K562 (cell line): ENCODE measurements at regions not wholly inside any gene's neighbourhood (a gene's known extent, or its start where the extent isn't known, plus 50 kb on each side); places are given as distances from the start of the nearest gene placed in this dataset.

ENCODE experiments used
- ATAC-seq: fragments of 200-7000 bp; cut with Tn5 transposase; 3 replicates; pipeline ENCODE4 v1.9.1; 2020; ENCODE audit warnings: moderate library complexity
- BruUV-seq: library from RNA; stranded (reverse); fragments of 400-500 nt; replicated peaks from 2 replicates; lab custom pipeline; 2021; lab: Mats Ljungman, UMichigan
- CTCF ChIA-PET: fragments of 300-600 bp; formaldehyde crosslinking; extraction: SDS; loops from one replicate; lab custom pipeline; 2021; ENCODE audit warnings: low intra/inter-chr PET ratio; lab: Yijun Ruan, JAX
- POLR2A ChIA-PET: fragments of 300-600, 350-650 bp; sonication (Branson Sonifier 250); formaldehyde crosslinking; extraction: SDS; loops from one replicate; lab custom pipeline; 2021; ENCODE audit warnings: antibody characterized with exemption, inconsistent platforms; lab: Yijun Ruan, JAX
- DNase-seq, 4 experiments: peaks; one replicate each; pipeline versions ENCODE4 v3.0.0 to v3.0.0-alpha.2; 2011 to 2018; ENCODE audit warnings: low spot score in 3 of 4, mixed read lengths in 3 of 4; ENCODE audit errors: extremely low read depth in 1 of 4
- FAIRE-seq: peaks from 2 replicates; lab custom pipeline; 2011; peaks lifted over from hg19 to GRCh38; lab: Jason Lieb, UNC
- H2AFZ ChIP-seq: 2 replicates; pipeline ENCODE4 v1.6.0; 2011; ENCODE audit warnings: low read depth, low read length, control low read depth, inconsistent platforms
- H3K27ac ChIP-seq: fragments of 200-600 bp; 3 replicates; pipeline ENCODE4 v1.8.0; 2011; ENCODE audit warnings: low read depth, mild to moderate bottlenecking, control low read depth, inconsistent platforms, low read length, moderate library complexity, mixed read lengths; ENCODE audit errors: extremely low read depth
- H3K27me3 ChIP-seq, 2 experiments: fragments of 300-600 bp in 1 of 2; 2 replicates in 1 of 2; 3 replicates in 1 of 2; pipeline versions ENCODE4 v1.6.0 to v1.8.0; 2011; ENCODE audit warnings: inconsistent platforms in 2 of 2, low read length in 2 of 2, mild to moderate bottlenecking in 1 of 2, mixed read lengths in 1 of 2, moderate library complexity in 1 of 2; ENCODE audit not compliant: control insufficient read depth in 2 of 2, insufficient read depth in 2 of 2
- H3K36me3 ChIP-seq: fragments of 300-600 bp; 3 replicates; pipeline ENCODE4 v1.8.0; 2011; ENCODE audit warnings: mild to moderate bottlenecking, low read length, inconsistent platforms; ENCODE audit not compliant: control insufficient read depth, insufficient read depth
- H3K4me1 ChIP-seq, 2 experiments: fragments of 200-600 bp in 1 of 2; replicated peaks in 1 of 2; 2 replicates in 1 of 2; 3 replicates in 1 of 2; pipeline versions ENCODE4 v1.5.1 to v1.8.0; 2011; ENCODE audit warnings: inconsistent platforms in 2 of 2, low read length in 2 of 2, mild to moderate bottlenecking in 1 of 2, mixed read lengths in 1 of 2, moderate library complexity in 1 of 2; ENCODE audit not compliant: control insufficient read depth in 2 of 2, insufficient read depth in 2 of 2
- H3K4me2 ChIP-seq: 2 replicates; pipeline ENCODE4 v1.6.1; 2011; ENCODE audit warnings: low read length, control low read depth, inconsistent platforms, mixed read lengths; ENCODE audit not compliant: insufficient read depth
- H3K4me3 ChIP-seq: fragments of 200-600 bp; sonication (generic), shearing (Covaris generic); 2 replicates; pipeline ENCODE4 v1.5.1; 2016; ENCODE audit warnings: control low read depth, inconsistent platforms
- H3K79me2 ChIP-seq: fragments of 200-600 bp; 3 replicates; pipeline ENCODE4 v1.8.0; 2011; ENCODE audit warnings: low read length, inconsistent platforms; ENCODE audit not compliant: control insufficient read depth, insufficient read depth
- H3K9ac ChIP-seq, 2 experiments: 2 replicates each; pipeline versions ENCODE4 v1.6.0 to v1.6.1; 2011; ENCODE audit warnings: low read depth in 2 of 2, low read length in 2 of 2, control low read depth in 1 of 2, inconsistent platforms in 1 of 2, mild to moderate bottlenecking in 1 of 2, mixed read lengths in 1 of 2; ENCODE audit not compliant: insufficient read depth in 1 of 2
- H3K9me1 ChIP-seq: one replicate; pipeline ENCODE4 v1.6.0; 2011; ENCODE audit warnings: inconsistent platforms, mild to moderate bottlenecking, low read length, moderate library complexity; ENCODE audit not compliant: control insufficient read depth, insufficient read depth
- H3K9me3 ChIP-seq: replicated peaks from 2 replicates; pipeline ENCODE4 v1.5.1; 2011; ENCODE audit warnings: low read depth, low read length, inconsistent platforms; ENCODE audit not compliant: control insufficient read depth, insufficient read depth
- H4K20me1 ChIP-seq: replicated peaks from 2 replicates; pipeline ENCODE4 v1.6.1; 2011; ENCODE audit warnings: low read length, inconsistent platforms, mixed read lengths; ENCODE audit not compliant: control insufficient read depth, insufficient read depth
- ASH1L ChIP-seq: fragments of 450-650 bp; IDR thresholded peaks from 2 replicates; pipeline ENCODE4 v1.6.1; 2018; ENCODE audit warnings: borderline replicate concordance, mild to moderate bottlenecking, low read depth; ENCODE audit not compliant: partially characterized antibody
- C11orf30 ChIP-seq: fragments of 450-650 bp; IDR thresholded peaks from 2 replicates; pipeline ENCODE4 v1.6.1; 2016; ENCODE audit warnings: low read depth, mild to moderate bottlenecking
- CBX5 ChIP-seq: IDR thresholded peaks from 2 replicates; pipeline ENCODE4 v1.6.1; 2014; ENCODE audit warnings: low read depth, borderline replicate concordance
- ESRRB ChIP-seq: fragments of 250-450 bp; sonication (Bioruptor Pico); IDR thresholded peaks from 2 replicates; pipeline ENCODE4 v1.5.0; 2020; ENCODE audit warnings: mild to moderate bottlenecking, moderate library complexity, borderline replicate concordance
- HDAC8 ChIP-seq: fragments of 450-650 bp; IDR thresholded peaks from 2 replicates; pipeline ENCODE4 v1.6.1; 2016; ENCODE audit warnings: mild to moderate bottlenecking, missing genetic modification characterization, moderate library complexity, missing compliant biosample characterization
- HNRNPH1 ChIP-seq: fragments of 200-400 bp; formaldehyde crosslinking; optimal IDR thresholded peaks from 2 replicates; pipeline ENCODE3; 2017; ENCODE audit warnings: low read depth, mild to moderate bottlenecking, low read length, moderate library complexity
- MAFF ChIP-seq: IDR thresholded peaks from 2 replicates; pipeline ENCODE4 v1.6.1; 2012; ENCODE audit warnings: low read length, improper control_type of control experiment
- MAFK ChIP-seq: IDR thresholded peaks from 2 replicates; pipeline ENCODE4 v1.6.1; 2011; ENCODE audit warnings: low read length, improper control_type of control experiment
- MYC ChIP-seq, 2 experiments: fragments of 250-450 bp in 1 of 2; sonication (Bioruptor Pico) in 1 of 2; IDR thresholded peaks; 2 replicates each; pipeline versions ENCODE4 v1.5.1 to v1.6.1; 2012 to 2021; ENCODE audit warnings: low read depth in 2 of 2, borderline replicate concordance in 1 of 2, improper control_type of control experiment in 1 of 2, low read length in 1 of 2, mild to moderate bottlenecking in 1 of 2, moderate library complexity in 1 of 2
- NCOA6 ChIP-seq: fragments of 450-650 bp; IDR thresholded peaks from 2 replicates; pipeline ENCODE4 v1.6.1; 2017; ENCODE audit warnings: mild to moderate bottlenecking
- NR2F6 ChIP-seq: fragments of 450-650 bp; formaldehyde crosslinking; IDR thresholded peaks from 2 replicates; pipeline ENCODE4 v1.4.0; 2020; ENCODE audit warnings: mild to moderate bottlenecking
- PHB2 ChIP-seq: fragments of 450-650 bp; IDR thresholded peaks from 2 replicates; pipeline ENCODE4 v1.6.1; 2017; ENCODE audit warnings: low read depth
- POLR2B ChIP-seq: fragments of 450-650 bp; IDR thresholded peaks from 2 replicates; pipeline ENCODE4 v1.6.1; 2018; ENCODE audit warnings: low read depth; ENCODE audit not compliant: partially characterized antibody
- RBM15 ChIP-seq: fragments of 200-400 bp; formaldehyde crosslinking; IDR thresholded peaks from 2 replicates; pipeline ENCODE4 v1.6.1; 2018; ENCODE audit warnings: mild to moderate bottlenecking, low read length, moderate library complexity; ENCODE audit not compliant: insufficient read depth
- RBM34 ChIP-seq: fragments of 200-400 bp; formaldehyde crosslinking; IDR thresholded peaks from 2 replicates; pipeline ENCODE4 v1.6.1; 2018; ENCODE audit warnings: low read length, borderline replicate concordance; ENCODE audit not compliant: insufficient read depth
- SPI1 ChIP-seq: IDR thresholded peaks from 2 replicates; pipeline ENCODE4 v1.6.1; 2011; ENCODE audit warnings: low read depth, low read length, control low read depth, borderline replicate concordance
- THRA ChIP-seq: fragments of 450-650 bp; IDR thresholded peaks from 2 replicates; pipeline ENCODE4 v1.6.1; 2017; ENCODE audit warnings: mild to moderate bottlenecking, moderate library complexity
- WHSC1 ChIP-seq: IDR thresholded peaks from one replicate; pipeline ENCODE4 v1.6.1; 2012; ENCODE audit warnings: low read length, control low read depth, inconsistent platforms
- ZNF23 ChIP-seq: fragments of 250-450 bp; sonication (Bioruptor Pico); IDR thresholded peaks from 2 replicates; pipeline ENCODE4 v1.4.0; 2020; ENCODE audit warnings: mild to moderate bottlenecking
- ZNF316 ChIP-seq: fragments of 450-650 bp; IDR thresholded peaks from 2 replicates; pipeline ENCODE4 v1.6.1; 2016
- ZNF57 ChIP-seq: fragments of 450-650 bp; formaldehyde crosslinking; IDR thresholded peaks from 2 replicates; pipeline ENCODE4 v1.4.0; 2020; ENCODE audit warnings: mild to moderate bottlenecking, moderate library complexity
- ZNF76 ChIP-seq: fragments of 250-450 bp; sonication (Bioruptor Pico); IDR thresholded peaks from 2 replicates; pipeline ENCODE4 v1.4.0; 2020; ENCODE audit warnings: mild to moderate bottlenecking, moderate library complexity, borderline replicate concordance
- WGBS: fragments of 100-300 bp; shearing (Covaris generic); methylation state at CpG from one replicate; pipeline ENCODE4 v1.1.6; 2016; ENCODE audit warnings: low coverage, mixed read lengths; ENCODE audit not compliant: insufficient coverage; ENCODE audit errors: missing lambda C conversion rate; 5-methylcytosine and 5-hydroxymethylcytosine counted together
- in situ Hi-C: fragments of 300-500 bp; cut with MboI; formaldehyde crosslinking; loops from 4 replicates; pipeline ENCODE4 v1.15.0; 2018; ENCODE audit warnings: inconsistent platforms, mixed read lengths
- intact Hi-C: fragments of 100-400 bp; cut with micrococcal nuclease; formaldehyde crosslinking; loops from 2 replicates; pipeline ENCODE4 v1.14.2; 2022
- TF ChIP-seq, protein P1 (sequence below): fragments of 450-650 bp; IDR thresholded peaks from 2 replicates; pipeline ENCODE4 v1.6.1; 2014; ENCODE audit warnings: low read depth, mild to moderate bottlenecking, moderate library complexity, borderline replicate concordance

DNA sequence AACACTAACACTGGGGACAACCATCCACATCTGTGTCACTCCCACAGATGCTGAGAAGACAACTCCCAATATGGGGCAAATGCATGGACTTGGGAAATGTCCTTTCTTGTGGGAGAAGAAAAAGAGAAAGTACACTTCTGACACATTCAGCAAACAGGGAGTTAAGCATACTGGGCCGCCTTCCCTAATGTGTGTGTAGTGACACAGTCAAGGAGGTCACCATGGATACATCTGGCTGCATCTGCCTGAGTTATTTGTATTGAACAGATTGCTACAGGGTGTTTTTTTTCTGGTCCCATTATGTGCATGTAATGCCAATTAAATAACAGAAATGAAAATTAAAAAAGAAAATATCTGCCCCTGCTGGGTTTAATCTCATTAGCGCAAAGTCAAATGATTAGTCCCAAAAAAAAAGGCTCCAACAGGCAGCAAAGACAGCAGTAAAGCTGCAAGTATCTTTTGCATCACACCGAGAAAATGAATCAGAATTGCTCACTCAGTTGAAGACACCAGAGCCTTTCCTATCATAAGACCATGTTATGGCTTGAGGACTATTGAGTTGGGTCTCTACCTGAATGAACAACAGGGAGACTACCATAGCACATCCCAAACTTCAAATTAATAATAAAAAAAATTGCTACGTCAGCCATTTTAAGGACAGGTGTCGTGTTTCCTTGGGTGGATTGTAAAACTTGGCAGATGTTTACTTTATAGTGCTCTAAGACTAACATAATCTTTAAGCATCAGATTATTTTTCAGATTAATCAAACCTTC, 395.9 kb downstream of the DTWD2 start:
- H3K9me3 ChIP-seq: no peaks in the 10 kb centered on the region; the same call in 1 of the 2 replicates
- CTCF ChIA-PET: no interaction called here
- H2AFZ ChIP-seq: no peak overlapping the region
- POLR2A ChIA-PET: no interaction called here
- in situ Hi-C loops (no loop called here), intact Hi-C loops (no loop called here)
- no peaks in the 10 kb centered on the region for H4K20me1 ChIP-seq
- no peaks in the 10 kb centered on the region for H3K79me2 ChIP-seq
- H3K27ac ChIP-seq: no peak overlapping the region
- no peaks in the 10 kb centered on the region for H3K4me1 ChIP-seq
- no peaks in the 10 kb centered on the region for H3K27me3 ChIP-seq
- no peaks in the 10 kb centered on the region for H3K36me3 ChIP-seq
- WGBS: 6% methylated on average over 5 of the region's 5 CpGs
- no peak overlapping the region for H3K4me3 ChIP-seq
- no TSS peak for BruUV-seq
- H3K9ac ChIP-seq: no peak overlapping the region
- FAIRE-seq: no peak
- no peaks in the 10 kb centered on the region for H3K9me1 ChIP-seq
- no peak overlapping the region for H3K4me2 ChIP-seq
- DNase-seq: no peak
- ATAC-seq: no peak
- TF ChIP-seq CBX5: no peak
- TF ChIP-seq PHB2: no peak
- no peak for TF ChIP-seq HNRNPH1
- TF ChIP-seq THRA: no peak
- TF ChIP-seq SPI1: no peak
- no peak for TF ChIP-seq HDAC8 (tag)
- no peak for TF ChIP-seq WHSC1
- TF ChIP-seq ZNF23: no peak
- TF ChIP-seq NR2F6 (CRISPR knock-in tag): no peak
- TF ChIP-seq MAFF: peak; percentile 90
- peak; percentile 81 for TF ChIP-seq ZNF316
- no peak for TF ChIP-seq RBM15
- TF ChIP-seq ZNF76 (CRISPR knock-in tag): no peak
- peak; percentile 65; the same call in 1 of the 2 replicates for TF ChIP-seq C11orf30
- TF ChIP-seq ESRRB (CRISPR knock-in tag): no peak
- TF ChIP-seq ZNF57 (CRISPR knock-in tag): no peak
- TF ChIP-seq MYC (IDR thresholded peaks at IDR 0.05; ENCODE audit: low read depth, low read length): no peak
- no peak for TF ChIP-seq MYC (CRISPR knock-in tag; IDR thresholded peaks at IDR 0.05; ENCODE audit: borderline replicate concordance, low read depth)
- no peak for TF ChIP-seq ASH1L
- no peak for TF ChIP-seq NCOA6
- TF ChIP-seq RBM34: no peak
- peak; percentile 91 for TF ChIP-seq MAFK
- TF ChIP-seq, protein P1, sequence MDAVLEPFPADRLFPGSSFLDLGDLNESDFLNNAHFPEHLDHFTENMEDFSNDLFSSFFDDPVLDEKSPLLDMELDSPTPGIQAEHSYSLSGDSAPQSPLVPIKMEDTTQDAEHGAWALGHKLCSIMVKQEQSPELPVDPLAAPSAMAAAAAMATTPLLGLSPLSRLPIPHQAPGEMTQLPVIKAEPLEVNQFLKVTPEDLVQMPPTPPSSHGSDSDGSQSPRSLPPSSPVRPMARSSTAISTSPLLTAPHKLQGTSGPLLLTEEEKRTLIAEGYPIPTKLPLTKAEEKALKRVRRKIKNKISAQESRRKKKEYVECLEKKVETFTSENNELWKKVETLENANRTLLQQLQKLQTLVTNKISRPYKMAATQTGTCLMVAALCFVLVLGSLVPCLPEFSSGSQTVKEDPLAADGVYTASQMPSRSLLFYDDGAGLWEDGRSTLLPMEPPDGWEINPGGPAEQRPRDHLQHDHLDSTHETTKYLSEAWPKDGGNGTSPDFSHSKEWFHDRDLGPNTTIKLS: no peak
- TF ChIP-seq POLR2B: no peak
